Sigmoid colon (tissue), 4 donors: ENCODE measurements at regions not wholly inside any gene's neighbourhood (a gene's known extent, or its start where the extent isn't known, plus 50 kb on each side); places are given as distances from the start of the nearest gene placed in this dataset.

Experiments
- EP300 ChIP-seq, 4 donors: sonication (generic); formaldehyde crosslinking; IDR thresholded peaks; one replicate each; pipeline ENCODE4 v1.6.1; 2017; ENCODE audit warnings: antibody characterized with exemption in 4 of 4
- POLR2A ChIP-seq, 2 donors: fragments of 450-650 bp; IDR thresholded peaks; one replicate each; pipeline ENCODE4 v1.6.1; 2016; ENCODE audit warnings: antibody characterized with exemption in 2 of 2, mild to moderate bottlenecking in 2 of 2, moderate library complexity in 2 of 2
- POLR2AphosphoS5 ChIP-seq, 4 donors: sonication (generic); formaldehyde crosslinking; IDR thresholded peaks; one replicate each; pipeline ENCODE4 v1.6.1; 2017; ENCODE audit warnings: antibody characterized with exemption in 4 of 4
- TF ChIP-seq, protein P1 (sequence below), 4 experiments: fragments of 450-650 bp in 3 of 4; fragments of 200-600 bp in 1 of 4; IDR thresholded peaks; one replicate each; pipeline ENCODE4 v1.5.1; 2016 to 2019; ENCODE audit warnings: antibody characterized with exemption in 4 of 4, mild to moderate bottlenecking in 3 of 4, moderate library complexity in 2 of 4

GRCh38 chr17:77857613-77858012 is 100.9 kb upstream of the TNRC6C start:
- TF ChIP-seq, protein P1, sequence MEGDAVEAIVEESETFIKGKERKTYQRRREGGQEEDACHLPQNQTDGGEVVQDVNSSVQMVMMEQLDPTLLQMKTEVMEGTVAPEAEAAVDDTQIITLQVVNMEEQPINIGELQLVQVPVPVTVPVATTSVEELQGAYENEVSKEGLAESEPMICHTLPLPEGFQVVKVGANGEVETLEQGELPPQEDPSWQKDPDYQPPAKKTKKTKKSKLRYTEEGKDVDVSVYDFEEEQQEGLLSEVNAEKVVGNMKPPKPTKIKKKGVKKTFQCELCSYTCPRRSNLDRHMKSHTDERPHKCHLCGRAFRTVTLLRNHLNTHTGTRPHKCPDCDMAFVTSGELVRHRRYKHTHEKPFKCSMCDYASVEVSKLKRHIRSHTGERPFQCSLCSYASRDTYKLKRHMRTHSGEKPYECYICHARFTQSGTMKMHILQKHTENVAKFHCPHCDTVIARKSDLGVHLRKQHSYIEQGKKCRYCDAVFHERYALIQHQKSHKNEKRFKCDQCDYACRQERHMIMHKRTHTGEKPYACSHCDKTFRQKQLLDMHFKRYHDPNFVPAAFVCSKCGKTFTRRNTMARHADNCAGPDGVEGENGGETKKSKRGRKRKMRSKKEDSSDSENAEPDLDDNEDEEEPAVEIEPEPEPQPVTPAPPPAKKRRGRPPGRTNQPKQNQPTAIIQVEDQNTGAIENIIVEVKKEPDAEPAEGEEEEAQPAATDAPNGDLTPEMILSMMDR (IDR thresholded peaks at IDR 0.05), result no peak
- no peak for TF ChIP-seq POLR2A (IDR thresholded peaks at IDR 0.05)
- no peak for TF ChIP-seq EP300 (IDR thresholded peaks at IDR 0.05)
- TF ChIP-seq POLR2AphosphoS5 (IDR thresholded peaks at IDR 0.05), result no peak
